Neural progenitor cell (in vitro differentiated cells): ENCODE measurements at regions not wholly inside any gene's neighbourhood (a gene's known extent, or its start where the extent isn't known, plus 50 kb on each side); places are given as distances from the start of the nearest gene placed in this dataset.

Source experiments
- DNase-seq: peaks from one replicate; pipeline ENCODE4 v3.0.0-alpha.2; 2016; ENCODE audit warnings: low spot score
- H2AFZ ChIP-seq: fragments of 200-600 bp; sonication (generic); replicated peaks from 2 replicates; pipeline ENCODE4 v1.6.1; 2016; ENCODE audit warnings: antibody characterized with exemption
- H3F3A ChIP-seq: fragments of 200-600 bp; sonication (generic); 2 replicates; pipeline ENCODE4 v1.6.1; 2016; ENCODE audit warnings: antibody characterized with exemption, low read depth
- H3K27ac ChIP-seq: fragments of 200-600 bp; sonication (generic); 2 replicates; pipeline ENCODE4 v1.5.1; 2016; ENCODE audit warnings: mild to moderate bottlenecking
- H3K27me3 ChIP-seq: fragments of 200-600 bp; sonication (generic); 2 replicates; pipeline ENCODE4 v1.6.1; 2016; ENCODE audit warnings: mild to moderate bottlenecking, moderate library complexity
- H3K36me3 ChIP-seq: fragments of 200-600 bp; sonication (generic); 2 replicates; pipeline ENCODE4 v1.5.1; 2016
- H3K4me1 ChIP-seq: fragments of 200-600 bp; sonication (generic); 2 replicates; pipeline ENCODE4 v1.6.1; 2016; ENCODE audit warnings: mixed run types
- H3K4me2 ChIP-seq: fragments of 200-600 bp; sonication (generic); 2 replicates; pipeline ENCODE4 v1.6.1; 2016
- H3K4me3 ChIP-seq: fragments of 200-600 bp; sonication (generic); 2 replicates; pipeline ENCODE4 v1.5.1; 2016
- H3K79me2 ChIP-seq: fragments of 200-600 bp; sonication (generic); 2 replicates; pipeline ENCODE4 v1.6.1; 2016; ENCODE audit warnings: low read depth
- H3K9ac ChIP-seq: fragments of 200-600 bp; sonication (generic); 2 replicates; pipeline ENCODE4 v1.6.1; 2016
- H3K9me3 ChIP-seq: fragments of 200-600 bp; sonication (generic); 2 replicates; pipeline ENCODE4 v1.5.1; 2016; ENCODE audit warnings: low read depth
- H4K20me1 ChIP-seq: fragments of 200-600 bp; sonication (generic); 2 replicates; pipeline ENCODE4 v1.6.1; 2016; ENCODE audit warnings: low read depth
- H3K27ac Mint-ChIP-seq: 3 replicates; pipeline ENCODE4 v1.8.0; 2021; ENCODE audit warnings: mixed read lengths
- H3K27me3 Mint-ChIP-seq: 2 replicates; pipeline ENCODE4 v1.8.0; 2022; ENCODE audit warnings: low read depth, mild to moderate bottlenecking, inconsistent platforms, moderate library complexity, mixed read lengths; ENCODE audit not compliant: insufficient read depth
- H3K36me3 Mint-ChIP-seq: 3 replicates; pipeline ENCODE4 v1.8.0; 2021; ENCODE audit warnings: mixed read lengths
- H3K4me1 Mint-ChIP-seq: 3 replicates; pipeline ENCODE4 v1.8.0; 2021; ENCODE audit warnings: mixed read lengths
- H3K4me3 Mint-ChIP-seq: 3 replicates; pipeline ENCODE4 v1.8.0; 2021; ENCODE audit warnings: mild to moderate bottlenecking, moderate library complexity, mixed read lengths
- H3K9me3 Mint-ChIP-seq: 3 replicates; pipeline ENCODE4 v1.8.0; 2020; ENCODE audit warnings: mixed read lengths
- CTCF ChIP-seq: fragments of 200-600 bp; sonication (generic); IDR thresholded peaks from 2 replicates; pipeline ENCODE4 v1.5.1; 2017; ENCODE audit warnings: antibody characterized with exemption, mild to moderate bottlenecking
- EZH2 ChIP-seq: fragments of 200-600 bp; sonication (generic); IDR thresholded peaks from 2 replicates; pipeline ENCODE4 v1.6.1; 2017; ENCODE audit warnings: antibody characterized with exemption, mild to moderate bottlenecking, moderate library complexity
- EZH2phosphoT487 ChIP-seq: fragments of 200-600 bp; sonication (generic); IDR thresholded peaks from 2 replicates; pipeline ENCODE4 v1.6.1; 2017; ENCODE audit warnings: antibody characterized with exemption

- no peak overlapping the region for H3K27ac Mint-ChIP-seq
- Histone ChIP-seq H3K9ac (no peak overlapping the region), H3K36me3 (no peaks in the 10 kb centered on the region), H3K4me2 (no peak overlapping the region), H3K4me1 (no peaks in the 10 kb centered on the region), H3K9me3 (no peaks in the 10 kb centered on the region), H2AFZ (no peak overlapping the region), H4K20me1 (no peaks in the 10 kb centered on the region), H3K4me3 (no peak overlapping the region), H3K27me3 (no peaks in the 10 kb centered on the region), H3K79me2 (no peaks in the 10 kb centered on the region), H3F3A (no peaks in the 10 kb centered on the region), H3K27ac (no peak overlapping the region)
- peaks cover 5% of the 10 kb centered on the region for H3K27me3 Mint-ChIP-seq
- peaks cover 4% of the 10 kb centered on the region for H3K9me3 Mint-ChIP-seq
- H3K4me1 Mint-ChIP-seq = peaks cover 5% of the 10 kb centered on the region
- no peak overlapping the region for H3K4me3 Mint-ChIP-seq
- TF ChIP-seq EZH2 (no peak), CTCF (no peak), EZH2phosphoT487 (no peak)
- DNase-seq = no peak
- no peaks in the 10 kb centered on the region for H3K36me3 Mint-ChIP-seq
These were observed 50.8 kb upstream of the SMIM36 start for GRCh38 chr17:55561973-55562495.

GRCh38 chr17:55561316-55561972 lies 50.2 kb upstream of the SMIM36 start:
- no peak for DNase-seq
- H2AFZ ChIP-seq = no peak overlapping the region
- H3K27ac ChIP-seq = no peak overlapping the region
- Mint-ChIP-seq H3K4me3 (no peak overlapping the region), H3K4me1 (peaks cover under 1% of the 10 kb centered on the region), H3K9me3 (peaks cover 4% of the 10 kb centered on the region), H3K36me3 (no peaks in the 10 kb centered on the region), H3K27ac (no peak overlapping the region), H3K27me3 (peaks cover 3% of the 10 kb centered on the region)
- no peaks in the 10 kb centered on the region for H3K4me1 ChIP-seq
- no peaks in the 10 kb centered on the region for H3K79me2 ChIP-seq
- no peaks in the 10 kb centered on the region for H3K36me3 ChIP-seq
- H3K4me2 ChIP-seq = no peak overlapping the region
- H3K9ac ChIP-seq = no peak overlapping the region
- no peaks in the 10 kb centered on the region for H3F3A ChIP-seq
- no peak overlapping the region for H3K4me3 ChIP-seq
- no peak for TF ChIP-seq CTCF
- no peak for TF ChIP-seq EZH2
- TF ChIP-seq EZH2phosphoT487 = no peak
- no peaks in the 10 kb centered on the region for H4K20me1 ChIP-seq
- H3K9me3 ChIP-seq = no peaks in the 10 kb centered on the region
- H3K27me3 ChIP-seq = no peaks in the 10 kb centered on the region
